ENCODE measurements at regions not wholly inside any gene's neighbourhood (a gene's known extent, or its start where the extent isn't known, plus 50 kb on each side); places are given as distances from the start of the nearest gene placed in this dataset.
A peak's percentile ranks its signal among the peaks of the same experiment; 100 is the strongest.

DNA sequence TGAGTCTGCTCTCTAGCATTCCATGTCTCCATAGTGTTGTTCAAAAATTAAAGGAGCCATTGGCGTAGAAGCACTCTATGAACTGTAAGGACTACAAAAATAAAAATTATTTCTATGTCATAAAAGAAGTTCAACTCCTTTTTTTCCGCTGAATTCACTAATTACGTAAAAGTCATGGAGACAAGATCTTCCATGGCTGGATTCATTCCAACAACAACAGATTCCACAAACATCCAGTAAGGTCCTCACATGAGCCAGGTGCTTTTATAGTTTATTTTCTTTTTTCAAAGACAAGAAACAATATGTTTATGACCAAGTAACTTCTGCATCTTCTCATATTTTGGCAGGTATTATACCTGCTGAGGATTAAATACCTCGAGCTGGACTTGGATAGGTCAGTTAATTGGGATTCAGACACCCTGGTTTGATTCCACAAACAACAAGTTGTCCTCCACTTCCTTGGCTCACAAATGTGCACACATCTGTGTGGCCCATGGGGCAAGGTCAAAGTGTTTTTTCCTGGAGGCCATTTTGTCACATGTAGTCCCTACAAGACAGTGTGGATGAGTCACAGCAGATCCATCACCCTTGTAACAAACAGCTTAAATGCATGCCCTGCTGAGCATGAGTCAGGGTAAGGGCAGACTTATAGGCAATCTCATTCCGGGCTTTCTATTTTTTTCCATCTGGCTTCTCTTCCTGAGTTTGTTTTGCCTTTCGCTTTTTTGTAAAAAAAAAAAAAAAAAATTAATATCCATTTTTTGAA is 475.6 kb downstream of the COG6 start:
- intact Hi-C loops (cut with micrococcal nuclease), result loop anchor here (5.0 kb wide), 1 partner anchor 56 kb away; no protein-coding TSS in a partner anchor
- Mint-ChIP-seq H3K4me3 (no peak overlapping the region), H3K36me3 (ENCODE audit: low read depth) (peaks cover 10% of the 10 kb centered on the region), H3K9me3 (peaks cover 31% of the 10 kb centered on the region), H3K27ac (peak overlapping the region; percentile 12), H3K27me3 (ENCODE audit: insufficient read depth) (no peaks in the 10 kb centered on the region), H3K4me1 (ENCODE audit: low read depth) (peaks cover 63% of the 10 kb centered on the region)
- no peak for DNase-seq (ENCODE audit: low spot score)

GRCh38 chr13:40132249-40132648 is 476.8 kb downstream of the COG6 start:
- Mint-ChIP-seq H3K9me3 (peaks cover 31% of the 10 kb centered on the region), H3K36me3 (ENCODE audit: low read depth) (peaks cover 6% of the 10 kb centered on the region), H3K4me1 (ENCODE audit: low read depth) (peaks cover 51% of the 10 kb centered on the region), H3K27ac (peak overlapping the region; percentile 82), H3K4me3 (no peak overlapping the region), H3K27me3 (ENCODE audit: insufficient read depth) (no peaks in the 10 kb centered on the region)
- intact Hi-C loops (cut with micrococcal nuclease), result loop anchor here (1.0 to 5.0 kb wide), 6 partner anchors 13 to 355 kb away; no protein-coding TSS in a partner anchor
- peak; percentile 51 for DNase-seq (ENCODE audit: low spot score)

DNA sequence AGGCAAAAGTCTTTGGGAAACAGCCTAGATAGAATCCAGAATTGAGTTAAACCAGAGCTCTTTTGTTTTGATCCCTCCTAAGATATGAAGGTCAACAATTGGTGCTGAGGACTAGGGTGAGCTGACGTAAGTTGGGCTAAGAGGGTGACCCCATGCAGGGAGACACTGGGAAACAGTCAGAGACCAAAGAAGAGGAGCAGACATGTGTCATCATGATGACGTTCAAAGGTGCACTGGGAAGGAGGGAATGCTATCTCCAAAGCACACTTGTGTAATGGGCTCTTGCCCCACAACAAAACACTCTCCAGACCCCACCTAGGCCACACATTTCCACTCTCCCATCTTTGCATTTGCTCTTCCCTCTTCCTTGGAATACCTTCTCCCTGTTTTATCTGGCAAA is 481.4 kb downstream of the COG6 start:
- H3K9me3 Mint-ChIP-seq, result peaks cover 5% of the 10 kb centered on the region
- no peak overlapping the region for H3K27ac Mint-ChIP-seq
- intact Hi-C loops (cut with micrococcal nuclease), result no loop called here
- no peak overlapping the region for H3K4me3 Mint-ChIP-seq
- no peaks in the 10 kb centered on the region for H3K27me3 Mint-ChIP-seq (ENCODE audit: insufficient read depth)
- DNase-seq (ENCODE audit: low spot score), result no peak
- peaks cover 18% of the 10 kb centered on the region for H3K4me1 Mint-ChIP-seq (ENCODE audit: low read depth)
- peaks cover 2% of the 10 kb centered on the region for H3K36me3 Mint-ChIP-seq (ENCODE audit: low read depth)

- Mint-ChIP-seq H3K4me3 (no peak overlapping the region), H3K4me1 (ENCODE audit: low read depth) (peaks cover 13% of the 10 kb centered on the region), H3K9me3 (no peaks in the 10 kb centered on the region), H3K27ac (no peak overlapping the region), H3K27me3 (ENCODE audit: insufficient read depth) (no peaks in the 10 kb centered on the region), H3K36me3 (ENCODE audit: low read depth) (peaks cover 1% of the 10 kb centered on the region)
- intact Hi-C loops (cut with micrococcal nuclease), result no loop called here
- no peak for DNase-seq (ENCODE audit: low spot score)
Observed at GRCh38 chr13:40137400-40137799, 481.9 kb downstream of the COG6 start.

DNA sequence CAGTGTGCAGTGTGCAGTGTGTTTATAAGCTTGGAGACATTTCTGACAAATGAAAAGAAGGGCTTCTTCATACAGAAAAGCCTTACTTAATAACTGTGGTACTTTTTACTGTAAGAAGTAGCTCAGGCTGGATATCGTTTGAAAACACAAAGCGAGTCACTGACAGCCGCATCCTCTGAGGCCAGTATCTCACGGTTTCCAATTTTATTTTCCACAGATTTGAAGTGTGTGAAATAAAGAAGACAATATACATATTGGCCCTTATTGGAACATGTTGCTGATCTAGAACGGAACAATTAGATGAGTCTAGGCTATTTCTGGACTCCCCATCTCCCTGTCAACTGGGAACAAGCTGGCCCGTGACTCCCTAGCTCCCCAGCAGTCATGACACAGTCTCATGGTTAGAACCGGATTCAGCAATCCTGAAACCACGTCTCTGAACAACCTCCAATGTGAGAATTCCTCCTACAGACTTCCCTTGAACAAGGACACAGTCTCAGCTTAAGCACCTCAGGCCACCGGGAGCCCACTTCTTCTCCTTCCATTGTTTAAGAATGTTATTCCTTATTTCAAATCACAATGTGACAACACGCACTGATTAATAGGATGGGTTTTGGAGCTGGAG is 484.5 kb downstream of the COG6 start:
- H3K36me3 Mint-ChIP-seq (ENCODE audit: low read depth), result peaks cover 2% of the 10 kb centered on the region
- DNase-seq (ENCODE audit: low spot score), result no peak
- H3K27me3 Mint-ChIP-seq (ENCODE audit: insufficient read depth), result no peaks in the 10 kb centered on the region
- intact Hi-C loops (cut with micrococcal nuclease), result no loop called here
- H3K27ac Mint-ChIP-seq, result no peak overlapping the region
- H3K9me3 Mint-ChIP-seq, result no peaks in the 10 kb centered on the region
- H3K4me1 Mint-ChIP-seq (ENCODE audit: low read depth), result peaks cover 16% of the 10 kb centered on the region
- no peak overlapping the region for H3K4me3 Mint-ChIP-seq

DNA sequence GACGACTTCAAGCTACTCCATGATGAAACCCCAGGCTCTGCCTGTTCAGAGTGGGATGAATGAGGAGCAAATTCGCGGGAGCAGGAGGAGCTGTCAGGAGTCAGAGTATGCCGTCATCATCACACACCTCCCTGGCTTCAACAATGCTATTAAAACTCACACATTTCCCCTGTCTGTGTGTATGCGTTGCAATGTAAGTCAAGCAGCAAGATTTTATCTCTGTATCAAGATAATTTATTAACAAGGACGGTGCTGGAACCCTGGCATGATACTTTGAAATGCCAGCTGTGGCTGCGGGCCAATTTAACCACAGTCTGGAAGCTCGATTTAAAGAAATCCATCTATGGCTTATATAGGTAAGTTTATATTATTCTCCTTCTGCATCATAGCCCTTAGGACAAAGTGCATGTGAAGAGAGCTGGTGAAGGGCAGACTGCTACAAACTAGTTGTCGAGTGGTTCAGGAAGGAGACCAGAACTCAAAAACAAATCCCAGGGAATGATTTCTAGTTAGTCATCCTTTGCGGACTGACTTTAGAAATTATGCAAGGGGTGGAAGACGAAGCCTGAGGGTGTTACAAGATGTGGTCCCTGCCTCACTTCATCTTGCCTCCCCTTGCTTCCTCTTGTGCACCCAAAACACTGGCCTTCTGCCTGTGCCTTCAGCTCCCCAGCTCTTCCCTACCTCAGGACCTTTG is 486.5 kb downstream of the COG6 start:
- no peak for DNase-seq (ENCODE audit: low spot score)
- Mint-ChIP-seq H3K27me3 (ENCODE audit: insufficient read depth) (no peaks in the 10 kb centered on the region), H3K9me3 (no peaks in the 10 kb centered on the region), H3K4me3 (no peak overlapping the region), H3K4me1 (ENCODE audit: low read depth) (peaks cover 36% of the 10 kb centered on the region), H3K36me3 (ENCODE audit: low read depth) (peaks cover 2% of the 10 kb centered on the region), H3K27ac (no peak overlapping the region)
- intact Hi-C loops (cut with micrococcal nuclease), result no loop called here

DNA sequence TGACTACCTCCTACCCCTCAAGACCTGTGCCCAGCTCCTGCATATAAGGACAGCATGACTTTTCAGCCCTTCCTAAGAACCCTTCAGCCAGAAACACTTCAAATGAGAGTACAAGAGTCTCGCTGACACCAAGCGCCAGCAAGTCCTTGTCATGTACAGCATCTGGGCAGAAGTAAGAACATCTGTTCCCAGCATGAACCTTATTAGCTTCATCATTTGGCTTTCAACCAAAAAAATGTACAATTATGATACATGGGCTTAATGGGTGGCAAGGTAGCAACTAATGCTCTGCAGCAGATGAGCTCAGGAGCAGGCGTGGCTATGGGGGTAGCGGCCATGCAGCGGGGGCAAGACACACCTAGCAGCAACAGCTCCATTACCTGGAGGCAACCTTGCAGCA is 487.6 kb downstream of the COG6 start:
- Mint-ChIP-seq H3K9me3 (no peaks in the 10 kb centered on the region), H3K4me1 (ENCODE audit: low read depth) (peaks cover 46% of the 10 kb centered on the region), H3K27me3 (ENCODE audit: insufficient read depth) (no peaks in the 10 kb centered on the region), H3K4me3 (no peak overlapping the region), H3K27ac (no peak overlapping the region), H3K36me3 (ENCODE audit: low read depth) (peaks cover 2% of the 10 kb centered on the region)
- intact Hi-C loops (cut with micrococcal nuclease), result no loop called here
- DNase-seq (ENCODE audit: low spot score), result no peak

DNA sequence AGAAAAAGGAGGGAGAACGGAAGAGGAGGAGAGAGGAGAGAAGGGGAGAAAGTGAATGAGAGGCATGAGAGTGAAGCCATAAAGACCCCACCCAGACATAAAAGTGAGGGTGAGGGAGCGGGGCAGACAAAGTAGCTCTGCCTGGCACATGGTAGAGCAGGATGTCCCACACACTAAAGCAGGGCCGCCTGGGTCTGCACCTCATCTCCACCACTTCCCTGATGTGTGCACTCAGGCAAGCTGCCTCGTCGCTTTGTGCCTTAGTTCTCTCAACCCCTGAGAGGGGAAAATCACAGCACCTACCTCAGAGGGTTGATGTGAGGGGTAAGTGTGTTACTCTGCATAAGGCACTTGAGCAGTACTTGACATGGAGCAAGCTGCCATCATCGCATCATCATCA is 488.1 kb downstream of the COG6 start:
- no peak overlapping the region for H3K27ac Mint-ChIP-seq
- H3K36me3 Mint-ChIP-seq (ENCODE audit: low read depth), result peaks cover 2% of the 10 kb centered on the region
- H3K4me3 Mint-ChIP-seq, result no peak overlapping the region
- DNase-seq (ENCODE audit: low spot score), result no peak
- no peaks in the 10 kb centered on the region for H3K27me3 Mint-ChIP-seq (ENCODE audit: insufficient read depth)
- H3K4me1 Mint-ChIP-seq (ENCODE audit: low read depth), result peaks cover 51% of the 10 kb centered on the region
- intact Hi-C loops (cut with micrococcal nuclease), result no loop called here
- H3K9me3 Mint-ChIP-seq, result no peaks in the 10 kb centered on the region

DNA sequence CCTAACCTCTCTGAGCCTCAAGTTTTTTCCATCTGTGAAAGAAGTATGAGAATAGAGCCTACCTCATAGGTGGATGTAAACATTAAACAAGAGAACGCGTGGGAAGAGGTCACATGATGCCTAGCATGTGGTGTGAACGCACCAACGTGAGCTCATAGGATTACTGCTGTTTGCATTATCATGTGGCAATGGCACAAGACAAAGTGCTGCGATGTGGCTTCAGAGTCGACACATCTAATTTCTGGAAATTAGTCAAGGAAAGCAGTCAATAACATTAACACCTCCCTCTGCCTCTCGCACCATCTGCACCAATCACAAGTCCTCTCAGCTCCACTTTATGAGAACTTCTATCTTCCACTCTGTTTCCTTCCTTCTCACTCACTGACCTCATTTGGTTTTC is 489.7 kb downstream of the COG6 start:
- Mint-ChIP-seq H3K4me3 (no peak overlapping the region), H3K4me1 (ENCODE audit: low read depth) (peaks cover 60% of the 10 kb centered on the region), H3K27ac (peak overlapping the region; percentile 1), H3K9me3 (no peaks in the 10 kb centered on the region), H3K36me3 (ENCODE audit: low read depth) (peaks cover 2% of the 10 kb centered on the region), H3K27me3 (ENCODE audit: insufficient read depth) (no peaks in the 10 kb centered on the region)
- peak; percentile 14 for DNase-seq (ENCODE audit: low spot score)
- intact Hi-C loops (cut with micrococcal nuclease), result loop anchor here (1.0 to 5.0 kb wide), 8 partner anchors 13 to 517 kb away; no protein-coding TSS in a partner anchor

GRCh38 chr13:40146063-40146462 is 490.6 kb downstream of the COG6 start:
- no peaks in the 10 kb centered on the region for H3K9me3 Mint-ChIP-seq
- no peak overlapping the region for H3K27ac Mint-ChIP-seq
- peaks cover 58% of the 10 kb centered on the region for H3K4me1 Mint-ChIP-seq (ENCODE audit: low read depth)
- no peaks in the 10 kb centered on the region for H3K27me3 Mint-ChIP-seq (ENCODE audit: insufficient read depth)
- peaks cover 2% of the 10 kb centered on the region for H3K36me3 Mint-ChIP-seq (ENCODE audit: low read depth)
- no peak for DNase-seq (ENCODE audit: low spot score)
- H3K4me3 Mint-ChIP-seq, result no peak overlapping the region
- intact Hi-C loops (cut with micrococcal nuclease), result loop anchor here (5.0 kb wide), 1 partner anchor 516 kb away; no protein-coding TSS in a partner anchor

DNA sequence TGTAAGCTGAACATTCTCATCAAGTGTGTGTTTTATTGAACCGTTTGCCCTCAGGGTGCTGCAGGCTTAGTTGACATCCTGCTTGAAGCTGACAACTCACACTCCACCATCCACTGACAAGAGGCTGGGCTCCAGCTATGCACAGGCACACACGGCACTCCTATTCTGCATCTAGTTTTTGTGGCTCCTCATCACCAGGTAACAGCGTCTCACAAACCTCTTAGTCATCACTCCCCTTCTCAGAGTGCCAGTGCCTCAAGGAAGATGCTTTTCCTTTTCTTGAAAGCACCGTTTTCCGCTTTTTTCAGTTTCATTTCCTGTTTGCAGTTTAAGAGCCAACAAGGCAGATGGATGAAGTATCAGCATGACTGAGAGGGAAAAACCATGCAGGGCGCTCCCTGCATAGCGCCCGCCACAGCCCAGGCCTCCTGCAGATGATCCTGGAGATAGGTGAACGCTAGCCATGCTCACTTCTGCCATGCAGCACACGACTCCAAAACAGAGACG is 491.2 kb downstream of the COG6 start:
- Mint-ChIP-seq H3K4me1 (ENCODE audit: low read depth) (peaks cover 58% of the 10 kb centered on the region), H3K9me3 (no peaks in the 10 kb centered on the region), H3K27ac (peak overlapping the region; percentile 69), H3K27me3 (ENCODE audit: insufficient read depth) (no peaks in the 10 kb centered on the region), H3K4me3 (peak overlapping the region; percentile 7), H3K36me3 (ENCODE audit: low read depth) (peaks cover 5% of the 10 kb centered on the region)
- peak; percentile 23 for DNase-seq (ENCODE audit: low spot score)
- intact Hi-C loops (cut with micrococcal nuclease), result loop anchor here (5.0 kb wide), 1 partner anchor 516 kb away; no protein-coding TSS in a partner anchor

DNA sequence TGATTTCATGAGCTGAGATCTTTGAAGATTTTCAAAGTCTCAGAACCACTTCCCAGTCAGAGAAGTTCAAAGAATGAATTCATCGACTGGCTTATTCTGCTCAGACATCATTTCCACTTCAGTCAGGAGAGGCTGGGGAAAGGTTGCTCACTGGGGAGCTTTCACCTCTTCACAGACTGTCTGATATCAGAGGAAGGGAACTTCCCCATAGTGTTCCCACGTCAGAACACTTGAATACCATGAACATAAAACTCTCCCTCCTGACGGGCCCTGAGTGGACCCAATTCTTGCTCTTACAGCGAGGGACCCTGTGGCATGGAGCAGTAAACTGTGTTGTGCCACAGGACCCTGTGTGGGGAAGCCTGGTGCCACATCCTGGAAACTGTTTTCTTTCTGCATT is 492.6 kb downstream of the COG6 start:
- H3K4me1 Mint-ChIP-seq (ENCODE audit: low read depth), result peaks cover 69% of the 10 kb centered on the region
- no peak for DNase-seq (ENCODE audit: low spot score)

More for the DNA sequence above, 492.6 kb downstream of the COG6 start:
- Mint-ChIP-seq H3K4me3 (no peak overlapping the region), H3K27me3 (ENCODE audit: insufficient read depth) (no peaks in the 10 kb centered on the region), H3K9me3 (no peaks in the 10 kb centered on the region), H3K27ac (peak overlapping the region; percentile 65), H3K36me3 (ENCODE audit: low read depth) (peaks cover 7% of the 10 kb centered on the region)
- intact Hi-C loops (cut with micrococcal nuclease), result loop anchor here (2.0 to 5.0 kb wide), 3 partner anchors 79 to 514 kb away; no protein-coding TSS in a partner anchor
